ENCODE measurements at regions not wholly inside any gene's neighbourhood (a gene's known extent, or its start where the extent isn't known, plus 50 kb on each side); places are given as distances from the start of the nearest gene placed in this dataset.
"Not testable (repeated sequence)": the region's sequence is repeated elsewhere in the genome, so short reads cannot be mapped to it uniquely, and the experiment has no call there.

DNA sequence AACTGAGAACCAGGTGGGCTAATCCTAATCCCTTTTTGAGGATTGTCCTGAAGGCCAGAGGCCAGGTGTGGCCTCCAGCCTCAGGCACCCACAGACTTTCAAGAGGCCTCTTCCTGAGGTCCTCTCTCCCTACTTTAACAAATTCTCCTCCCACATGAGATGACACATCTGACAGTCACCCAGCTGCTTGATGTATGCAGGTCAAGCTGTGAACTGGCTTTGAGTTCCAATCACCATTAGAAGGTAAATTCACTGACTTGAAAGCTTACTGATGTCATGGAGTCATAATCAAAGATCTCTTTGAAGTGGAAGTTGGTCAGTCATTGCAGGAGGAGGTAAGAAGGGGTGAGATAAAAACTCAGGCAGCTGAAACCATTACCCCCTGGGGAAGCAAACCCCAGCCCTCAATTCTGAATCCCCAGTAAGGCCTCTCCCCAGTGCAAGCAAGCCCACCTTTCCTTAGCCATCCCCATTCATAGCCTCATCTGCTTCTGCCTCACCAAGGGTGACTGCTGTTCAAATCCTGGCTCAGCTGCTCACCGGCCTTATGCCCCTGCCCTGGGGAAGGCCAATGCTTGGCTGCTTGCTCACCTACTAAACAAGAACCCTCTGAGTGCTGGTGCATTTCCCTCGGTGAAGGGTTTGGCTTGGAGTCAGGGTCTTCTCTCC lies 196.3 kb downstream of the BCL2L11 start:
- H3K9me3 Mint-ChIP-seq; H3K36me3 Mint-ChIP-seq (ENCODE audit: low read depth); ATAC-seq (ENCODE audit: low read depth); DNase-seq; H3K27me3 Mint-ChIP-seq; CTCF ChIA-PET; H3K4me3 Mint-ChIP-seq; H3K27ac Mint-ChIP-seq; intact Hi-C loops (cut with micrococcal nuclease); POLR2A ChIA-PET; H3K4me1 Mint-ChIP-seq: not testable (repeated sequence)

DNA sequence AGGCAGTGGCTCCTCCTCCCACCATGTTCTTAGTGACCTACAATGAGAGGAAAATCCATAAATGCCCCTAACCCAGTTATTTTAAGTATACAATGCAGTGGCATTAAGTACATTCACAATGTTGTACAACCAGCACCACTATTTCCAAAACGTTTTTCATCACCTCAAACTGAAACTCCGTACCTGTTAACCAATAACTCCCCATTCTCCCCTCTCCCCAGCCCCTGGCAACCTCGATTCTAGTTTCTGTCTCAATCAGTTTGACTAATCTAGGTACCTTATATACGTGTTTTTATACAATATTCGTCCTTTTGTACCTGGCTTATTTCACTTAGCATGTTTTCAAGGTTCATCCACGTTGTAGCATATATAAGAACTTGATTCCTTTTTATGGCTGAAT lies 198.8 kb downstream of the BCL2L11 start:
- H3K4me3 Mint-ChIP-seq; H3K27me3 Mint-ChIP-seq; H3K9me3 Mint-ChIP-seq; intact Hi-C loops (cut with micrococcal nuclease); ATAC-seq (ENCODE audit: low read depth); CTCF ChIA-PET; DNase-seq; POLR2A ChIA-PET; H3K4me1 Mint-ChIP-seq; H3K27ac Mint-ChIP-seq; H3K36me3 Mint-ChIP-seq (ENCODE audit: low read depth): not testable (repeated sequence)

- CTCF ChIA-PET; H3K9me3 Mint-ChIP-seq; H3K27me3 Mint-ChIP-seq; DNase-seq; POLR2A ChIA-PET; ATAC-seq (ENCODE audit: low read depth); H3K36me3 Mint-ChIP-seq (ENCODE audit: low read depth); H3K4me3 Mint-ChIP-seq; H3K27ac Mint-ChIP-seq; H3K4me1 Mint-ChIP-seq; intact Hi-C loops (cut with micrococcal nuclease): not testable (repeated sequence)
Measured at GRCh38 chr2:111320264-111320663, 199.6 kb downstream of the BCL2L11 start.

- ATAC-seq (ENCODE audit: low read depth) = peak; percentile 81
- POLR2A ChIA-PET; intact Hi-C loops (cut with micrococcal nuclease); H3K9me3 Mint-ChIP-seq; H3K27me3 Mint-ChIP-seq; H3K4me3 Mint-ChIP-seq; CTCF ChIA-PET; DNase-seq; H3K36me3 Mint-ChIP-seq (ENCODE audit: low read depth); H3K27ac Mint-ChIP-seq; H3K4me1 Mint-ChIP-seq: not testable (repeated sequence)
Measured at GRCh38 chr2:111320965-111321364, 200.3 kb downstream of the BCL2L11 start.

GRCh38 chr2:111323384-111323783 lies 202.7 kb downstream of the BCL2L11 start:
- H3K4me3 Mint-ChIP-seq; POLR2A ChIA-PET; H3K36me3 Mint-ChIP-seq (ENCODE audit: low read depth); intact Hi-C loops (cut with micrococcal nuclease); H3K9me3 Mint-ChIP-seq; H3K27me3 Mint-ChIP-seq; H3K27ac Mint-ChIP-seq; H3K4me1 Mint-ChIP-seq; CTCF ChIA-PET; ATAC-seq (ENCODE audit: low read depth); DNase-seq: not testable (repeated sequence)

GRCh38 chr2:111327726-111328125 lies 207.0 kb downstream of the BCL2L11 start:
- H3K36me3 Mint-ChIP-seq (ENCODE audit: low read depth); H3K4me1 Mint-ChIP-seq; ATAC-seq (ENCODE audit: low read depth); H3K27me3 Mint-ChIP-seq; DNase-seq; H3K27ac Mint-ChIP-seq; intact Hi-C loops (cut with micrococcal nuclease); POLR2A ChIA-PET; H3K9me3 Mint-ChIP-seq; H3K4me3 Mint-ChIP-seq; CTCF ChIA-PET: not testable (repeated sequence)

- H3K36me3 Mint-ChIP-seq (ENCODE audit: low read depth); H3K9me3 Mint-ChIP-seq: not testable (repeated sequence)
Measured at GRCh38 chr2:111329309-111329708, 208.6 kb downstream of the BCL2L11 start.

GRCh38 chr2:111331099-111331724 lies 210.5 kb downstream of the BCL2L11 start:
- not testable (repeated sequence) for H3K27me3 Mint-ChIP-seq

More at GRCh38 chr2:111329309-111329708, 208.6 kb downstream of the BCL2L11 start:
- H3K27ac Mint-ChIP-seq; H3K4me1 Mint-ChIP-seq; intact Hi-C loops (cut with micrococcal nuclease); DNase-seq; H3K4me3 Mint-ChIP-seq; CTCF ChIA-PET; H3K27me3 Mint-ChIP-seq; POLR2A ChIA-PET; ATAC-seq (ENCODE audit: low read depth): not testable (repeated sequence)

DNA sequence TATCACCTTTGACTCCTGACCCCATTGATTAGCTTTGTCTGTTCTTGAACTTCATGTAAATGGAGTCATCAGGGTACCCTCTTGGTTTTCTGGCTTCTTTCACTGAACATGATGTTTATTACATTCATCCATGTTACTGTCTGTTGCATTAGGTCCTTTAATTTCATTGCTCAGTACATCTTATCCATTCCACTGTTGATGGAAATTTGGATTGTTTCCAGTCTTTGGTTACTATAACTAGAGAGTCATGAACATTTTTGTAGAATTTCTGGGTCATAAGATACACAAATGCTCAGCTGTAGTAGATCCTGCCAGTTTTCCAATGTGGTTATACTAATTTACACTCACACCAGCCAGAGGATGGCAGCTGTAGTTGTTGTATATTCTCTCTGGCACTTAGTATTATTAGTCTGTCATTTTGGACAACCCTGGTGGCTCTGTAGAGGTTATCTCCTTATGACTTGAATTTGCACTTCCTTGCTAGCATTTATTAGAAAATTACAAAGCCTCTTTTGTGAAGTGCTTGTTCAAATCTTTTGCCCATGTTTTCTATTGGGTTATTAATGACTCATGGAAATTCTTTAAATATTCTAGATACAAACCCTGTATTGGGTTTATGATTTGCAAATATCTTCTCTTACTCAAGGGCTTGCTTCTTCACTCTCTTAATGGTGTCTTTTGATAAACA lies 214.7 kb downstream of the BCL2L11 start:
- H3K4me3 Mint-ChIP-seq; POLR2A ChIA-PET; H3K4me1 Mint-ChIP-seq; ATAC-seq (ENCODE audit: low read depth); H3K27ac Mint-ChIP-seq; intact Hi-C loops (cut with micrococcal nuclease); DNase-seq; H3K27me3 Mint-ChIP-seq; H3K9me3 Mint-ChIP-seq; H3K36me3 Mint-ChIP-seq (ENCODE audit: low read depth); CTCF ChIA-PET: not testable (repeated sequence)

More at GRCh38 chr2:111331099-111331724, 210.5 kb downstream of the BCL2L11 start:
- H3K9me3 Mint-ChIP-seq; H3K36me3 Mint-ChIP-seq (ENCODE audit: low read depth); H3K4me1 Mint-ChIP-seq; ATAC-seq (ENCODE audit: low read depth); CTCF ChIA-PET; H3K4me3 Mint-ChIP-seq; intact Hi-C loops (cut with micrococcal nuclease); POLR2A ChIA-PET; H3K27ac Mint-ChIP-seq; DNase-seq: not testable (repeated sequence)

- intact Hi-C loops (cut with micrococcal nuclease); H3K9me3 Mint-ChIP-seq; ATAC-seq (ENCODE audit: low read depth); CTCF ChIA-PET; DNase-seq; POLR2A ChIA-PET; H3K27me3 Mint-ChIP-seq; H3K4me3 Mint-ChIP-seq; H3K4me1 Mint-ChIP-seq; H3K36me3 Mint-ChIP-seq (ENCODE audit: low read depth); H3K27ac Mint-ChIP-seq: not testable (repeated sequence)
Measured at GRCh38 chr2:111338474-111338873, 217.8 kb downstream of the BCL2L11 start.

- H3K36me3 Mint-ChIP-seq (ENCODE audit: low read depth); H3K9me3 Mint-ChIP-seq; ATAC-seq (ENCODE audit: low read depth); H3K27me3 Mint-ChIP-seq; DNase-seq; H3K27ac Mint-ChIP-seq; CTCF ChIA-PET; H3K4me1 Mint-ChIP-seq; H3K4me3 Mint-ChIP-seq; POLR2A ChIA-PET; intact Hi-C loops (cut with micrococcal nuclease): not testable (repeated sequence)
Measured at GRCh38 chr2:111339476-111339875, 218.8 kb downstream of the BCL2L11 start.

- POLR2A ChIA-PET; H3K9me3 Mint-ChIP-seq; H3K27me3 Mint-ChIP-seq; DNase-seq; H3K4me3 Mint-ChIP-seq; intact Hi-C loops (cut with micrococcal nuclease); ATAC-seq (ENCODE audit: low read depth); H3K4me1 Mint-ChIP-seq; H3K27ac Mint-ChIP-seq; CTCF ChIA-PET; H3K36me3 Mint-ChIP-seq (ENCODE audit: low read depth): not testable (repeated sequence)
Measured at GRCh38 chr2:111344590-111344989, 223.9 kb downstream of the BCL2L11 start.

All from activated B cell treated with CpG ODN at 0.5 μM for 24 hours (primary cell).